ENCODE measurements at regions not wholly inside any gene's neighbourhood (a gene's known extent, or its start where the extent isn't known, plus 50 kb on each side); places are given as distances from the start of the nearest gene placed in this dataset.
A peak's percentile ranks its signal among the peaks of the same experiment; 100 is the strongest.

DNA sequence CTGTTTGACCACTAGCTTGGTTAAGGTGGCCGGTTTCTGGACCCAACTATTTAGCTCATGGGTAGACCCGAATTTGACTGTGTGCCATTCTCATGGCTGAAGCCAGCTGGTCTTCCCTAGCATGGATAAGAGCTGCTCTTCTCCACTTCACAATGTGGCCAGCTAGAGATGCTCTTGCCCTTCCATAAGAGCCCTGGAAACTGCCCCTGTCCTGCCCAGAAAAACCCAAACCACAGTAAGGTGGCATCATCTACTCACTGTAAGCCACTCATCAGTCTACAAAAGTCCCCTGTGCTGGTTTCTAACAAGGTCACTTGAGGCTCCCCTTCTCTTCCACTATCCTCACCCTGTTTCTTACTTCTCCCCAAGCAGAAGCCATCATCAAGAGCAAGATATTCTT lies 165.1 kb downstream of the HS3ST2 start:
- TF ChIP-seq, protein P1, sequence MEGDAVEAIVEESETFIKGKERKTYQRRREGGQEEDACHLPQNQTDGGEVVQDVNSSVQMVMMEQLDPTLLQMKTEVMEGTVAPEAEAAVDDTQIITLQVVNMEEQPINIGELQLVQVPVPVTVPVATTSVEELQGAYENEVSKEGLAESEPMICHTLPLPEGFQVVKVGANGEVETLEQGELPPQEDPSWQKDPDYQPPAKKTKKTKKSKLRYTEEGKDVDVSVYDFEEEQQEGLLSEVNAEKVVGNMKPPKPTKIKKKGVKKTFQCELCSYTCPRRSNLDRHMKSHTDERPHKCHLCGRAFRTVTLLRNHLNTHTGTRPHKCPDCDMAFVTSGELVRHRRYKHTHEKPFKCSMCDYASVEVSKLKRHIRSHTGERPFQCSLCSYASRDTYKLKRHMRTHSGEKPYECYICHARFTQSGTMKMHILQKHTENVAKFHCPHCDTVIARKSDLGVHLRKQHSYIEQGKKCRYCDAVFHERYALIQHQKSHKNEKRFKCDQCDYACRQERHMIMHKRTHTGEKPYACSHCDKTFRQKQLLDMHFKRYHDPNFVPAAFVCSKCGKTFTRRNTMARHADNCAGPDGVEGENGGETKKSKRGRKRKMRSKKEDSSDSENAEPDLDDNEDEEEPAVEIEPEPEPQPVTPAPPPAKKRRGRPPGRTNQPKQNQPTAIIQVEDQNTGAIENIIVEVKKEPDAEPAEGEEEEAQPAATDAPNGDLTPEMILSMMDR (conservative IDR thresholded peaks at IDR 0.05; ENCODE audit: low read depth) = no peak
- POLR2A ChIA-PET (ENCODE audit: low non-redundant PET) = no interaction called here
- DNase-seq (ENCODE audit: low spot score) = no peak
- CTCF ChIA-PET = interaction anchor here (0.7 kb wide), 1 partner anchor 217 kb away, joined by 3 read pairs; no protein-coding TSS in a partner anchor
- no peak overlapping the region for H3K27ac ChIP-seq

DNA sequence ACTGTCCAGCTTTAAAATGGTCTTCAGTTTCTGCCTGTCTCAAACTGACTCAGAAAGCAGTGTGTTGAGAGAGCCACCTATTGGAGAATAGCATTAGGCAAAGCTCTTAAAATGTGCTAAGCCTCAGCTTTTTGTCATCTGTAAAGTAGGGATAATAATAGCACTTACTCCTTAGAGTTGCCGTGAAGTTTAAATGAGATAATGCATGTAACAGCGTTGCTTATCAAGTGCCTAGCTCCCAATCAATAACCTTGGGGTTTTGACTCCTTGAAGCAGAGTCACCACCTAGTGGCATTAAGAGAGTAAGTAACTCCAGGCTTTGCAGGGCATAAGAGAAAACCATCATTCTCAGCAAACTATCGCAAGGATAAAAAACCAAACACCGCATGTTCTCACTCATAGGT lies 163.3 kb downstream of the HS3ST2 start:
- CTCF ChIA-PET = interaction anchor here (0.6 to 1.1 kb wide), 5 partner anchors 11 to 286 kb away, joined by 3 read pairs; no protein-coding TSS in a partner anchor
- DNase-seq (ENCODE audit: low spot score) = peak; percentile 8
- H3K27ac ChIP-seq = no peak overlapping the region
- POLR2A ChIA-PET (ENCODE audit: low non-redundant PET) = no interaction called here
- TF ChIP-seq, protein P1 (conservative IDR thresholded peaks at IDR 0.05; ENCODE audit: low read depth) = peak; percentile 33

- DNase-seq (ENCODE audit: low spot score) = no peak
- TF ChIP-seq, protein P1 (conservative IDR thresholded peaks at IDR 0.05; ENCODE audit: low read depth) = no peak
- ChIA-PET CTCF (no interaction called here), POLR2A (ENCODE audit: low non-redundant PET) (no interaction called here)
- H3K27ac ChIP-seq = no peak overlapping the region
Measured at GRCh38 chr16:22973522-22973921, 159.6 kb downstream of the HS3ST2 start.

GRCh38 chr16:22971346-22971924 lies 157.5 kb downstream of the HS3ST2 start:
- POLR2A ChIA-PET (ENCODE audit: low non-redundant PET) = no interaction called here
- H3K27ac ChIP-seq = no peak overlapping the region
- CTCF ChIA-PET = interaction anchor here (0.7 kb wide), 1 partner anchor 26 kb away, joined by 3 read pairs; no protein-coding TSS in a partner anchor
- DNase-seq (ENCODE audit: low spot score) = no peak
- TF ChIP-seq, protein P1 (conservative IDR thresholded peaks at IDR 0.05; ENCODE audit: low read depth) = no peak

DNA sequence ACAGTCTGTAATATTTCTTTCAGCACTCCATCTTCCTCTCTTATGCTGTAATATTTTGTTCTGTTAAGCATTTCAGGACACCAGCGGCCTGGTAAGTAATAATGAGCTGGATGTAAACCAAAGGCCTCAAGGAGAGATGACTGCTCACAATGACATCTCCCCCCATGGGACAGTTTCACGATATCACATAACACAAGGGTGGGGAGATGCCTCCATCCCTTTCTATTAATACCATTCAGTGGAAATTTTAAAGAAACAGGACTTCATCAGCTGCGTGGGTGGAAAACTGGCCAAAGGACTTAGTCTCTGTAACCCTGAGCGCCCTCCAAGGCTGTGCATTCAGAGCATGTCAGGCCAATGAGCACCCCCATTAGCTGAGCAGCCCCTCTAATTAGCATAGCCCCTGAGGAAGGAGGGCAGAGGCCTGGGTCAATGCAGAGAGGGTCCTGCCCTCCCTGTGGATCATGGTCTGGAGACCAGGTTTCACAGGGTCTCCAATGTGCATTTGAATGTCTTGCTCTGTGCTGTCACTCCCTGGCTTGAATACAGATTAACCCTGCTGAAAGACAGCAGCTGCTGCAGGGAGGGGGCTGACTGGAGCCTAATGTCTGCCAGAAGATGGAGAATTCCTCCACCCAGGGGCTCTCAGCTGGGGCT lies 156.4 kb downstream of the HS3ST2 start:
- ChIA-PET CTCF (interaction anchor here (0.6 kb wide), 1 partner anchor 26 kb away, joined by 3 read pairs; no protein-coding TSS in a partner anchor), POLR2A (ENCODE audit: low non-redundant PET) (no interaction called here)
- H3K27ac ChIP-seq = no peak overlapping the region
- TF ChIP-seq, protein P1 (conservative IDR thresholded peaks at IDR 0.05; ENCODE audit: low read depth) = no peak
- DNase-seq (ENCODE audit: low spot score) = no peak

GRCh38 chr16:22969567-22969966 lies 155.6 kb downstream of the HS3ST2 start:
- ChIA-PET POLR2A (ENCODE audit: low non-redundant PET) (no interaction called here), CTCF (no interaction called here)
- TF ChIP-seq, protein P1 (conservative IDR thresholded peaks at IDR 0.05; ENCODE audit: low read depth) = no peak
- no peak overlapping the region for H3K27ac ChIP-seq
- peak; percentile 37 for DNase-seq (ENCODE audit: low spot score)

Measured in RWPE1 (cell line).